ENCODE measurements at regions not wholly inside any gene's neighbourhood (a gene's known extent, or its start where the extent isn't known, plus 50 kb on each side); places are given as distances from the start of the nearest gene placed in this dataset.
"Not testable (repeated sequence)": the region's sequence is repeated elsewhere in the genome, so short reads cannot be mapped to it uniquely, and the experiment has no call there.

- H3K4me1 ChIP-seq (replicated peaks) = no peaks in the 10 kb centered on the region
- H3K4me3 ChIP-seq = no peak overlapping the region
- no peak overlapping the region for H3K27ac ChIP-seq
- H3K9me3 ChIP-seq (replicated peaks) = no peaks in the 10 kb centered on the region
- H3K36me3 ChIP-seq = no peaks in the 10 kb centered on the region
- DNase-seq (ENCODE audit: low read depth in 1 of 2, low spot score in 2 of 2) = no peak
- H3K27me3 ChIP-seq (replicated peaks) = no peaks in the 10 kb centered on the region
Observed at GRCh38 chr20:22729616-22730236, 145.4 kb upstream of the FOXA2 start.

- Histone ChIP-seq H3K4me1 (replicated peaks) (no peaks in the 10 kb centered on the region), H3K27me3 (replicated peaks) (no peaks in the 10 kb centered on the region), H3K36me3 (no peaks in the 10 kb centered on the region), H3K27ac (no peak overlapping the region), H3K4me3 (no peak overlapping the region), H3K9me3 (replicated peaks) (no peaks in the 10 kb centered on the region)
- no peak for DNase-seq (ENCODE audit: low read depth in 1 of 2, low spot score in 2 of 2)
Observed at GRCh38 chr20:22732751-22733150, 148.4 kb upstream of the FOXA2 start.

GRCh38 chr20:22734946-22735647, 150.7 kb upstream of the FOXA2 start:
- H3K27ac ChIP-seq; H3K9me3 ChIP-seq (replicated peaks); H3K4me3 ChIP-seq; H3K36me3 ChIP-seq; H3K27me3 ChIP-seq (replicated peaks); H3K4me1 ChIP-seq (replicated peaks): not testable (repeated sequence)
- DNase-seq (ENCODE audit: low read depth in 1 of 2, low spot score in 2 of 2) = peak; percentile 11 to 60

- no peaks in the 10 kb centered on the region for H3K27me3 ChIP-seq (replicated peaks)
- H3K36me3 ChIP-seq = no peaks in the 10 kb centered on the region
- H3K9me3 ChIP-seq (replicated peaks) = no peaks in the 10 kb centered on the region
- H3K27ac ChIP-seq = no peak overlapping the region
- H3K4me3 ChIP-seq = no peak overlapping the region
- H3K4me1 ChIP-seq (replicated peaks) = no peaks in the 10 kb centered on the region
- DNase-seq (ENCODE audit: low read depth in 1 of 2, low spot score in 2 of 2) = no peak
Observed at GRCh38 chr20:22740829-22741228, 156.5 kb upstream of the FOXA2 start.

GRCh38 chr20:22744341-22745193, 160.2 kb upstream of the FOXA2 start:
- Histone ChIP-seq H3K27me3 (replicated peaks) (no peaks in the 10 kb centered on the region; the same call in 1 of the 2 replicates), H3K27ac (no peak overlapping the region), H3K36me3 (no peaks in the 10 kb centered on the region), H3K4me1 (replicated peaks) (no peaks in the 10 kb centered on the region), H3K4me3 (no peak overlapping the region), H3K9me3 (replicated peaks) (no peaks in the 10 kb centered on the region; the same call in 1 of the 2 replicates)
- DNase-seq (ENCODE audit: low read depth in 1 of 2, low spot score in 2 of 2) = no peak

GRCh38 chr20:22745194-22745500, 160.8 kb upstream of the FOXA2 start:
- no peak for DNase-seq (ENCODE audit: low read depth in 1 of 2, low spot score in 2 of 2)
- no peaks in the 10 kb centered on the region for H3K36me3 ChIP-seq
- H3K27ac ChIP-seq = no peak overlapping the region
- H3K4me3 ChIP-seq = no peak overlapping the region
- no peaks in the 10 kb centered on the region; the same call in 1 of the 2 replicates for H3K9me3 ChIP-seq (replicated peaks)
- H3K27me3 ChIP-seq (replicated peaks) = no peaks in the 10 kb centered on the region; the same call in 1 of the 2 replicates
- no peaks in the 10 kb centered on the region for H3K4me1 ChIP-seq (replicated peaks)

- H3K36me3 ChIP-seq = no peaks in the 10 kb centered on the region
- H3K9me3 ChIP-seq (replicated peaks) = no peaks in the 10 kb centered on the region; the same call in 1 of the 2 replicates
- H3K4me1 ChIP-seq (replicated peaks) = no peaks in the 10 kb centered on the region
- no peak overlapping the region for H3K27ac ChIP-seq
- H3K27me3 ChIP-seq (replicated peaks) = no peaks in the 10 kb centered on the region; the same call in 1 of the 2 replicates
- no peak for DNase-seq (ENCODE audit: low read depth in 1 of 2, low spot score in 2 of 2)
- no peak overlapping the region for H3K4me3 ChIP-seq
Observed at GRCh38 chr20:22746957-22747356, 162.6 kb upstream of the FOXA2 start.

GRCh38 chr20:22752324-22752723, 168.0 kb upstream of the FOXA2 start:
- no peak for DNase-seq (ENCODE audit: low read depth in 1 of 2, low spot score in 2 of 2)
- no peaks in the 10 kb centered on the region for H3K9me3 ChIP-seq (replicated peaks)
- no peaks in the 10 kb centered on the region for H3K27me3 ChIP-seq (replicated peaks)
- no peaks in the 10 kb centered on the region for H3K4me1 ChIP-seq (replicated peaks)
- H3K4me3 ChIP-seq = no peak overlapping the region
- no peak overlapping the region for H3K27ac ChIP-seq
- no peaks in the 10 kb centered on the region for H3K36me3 ChIP-seq

GRCh38 chr20:22757424-22758183, 173.2 kb upstream of the FOXA2 start:
- H3K9me3 ChIP-seq (replicated peaks) = no peaks in the 10 kb centered on the region
- no peak for DNase-seq (ENCODE audit: low read depth in 1 of 2, low spot score in 2 of 2)
- H3K4me3 ChIP-seq = no peak overlapping the region
- H3K36me3 ChIP-seq = no peaks in the 10 kb centered on the region
- no peak overlapping the region for H3K27ac ChIP-seq
- peaks cover 6% of the 10 kb centered on the region for H3K4me1 ChIP-seq (replicated peaks)
- H3K27me3 ChIP-seq (replicated peaks) = no peaks in the 10 kb centered on the region

GRCh38 chr20:22758815-22759214, 174.4 kb upstream of the FOXA2 start:
- Histone ChIP-seq H3K27me3 (replicated peaks) (no peaks in the 10 kb centered on the region), H3K27ac (no peak overlapping the region), H3K9me3 (replicated peaks) (no peaks in the 10 kb centered on the region), H3K4me3 (no peak overlapping the region), H3K36me3 (no peaks in the 10 kb centered on the region), H3K4me1 (replicated peaks) (peaks cover 18% of the 10 kb centered on the region)
- no peak for DNase-seq (ENCODE audit: low read depth in 1 of 2, low spot score in 2 of 2)

- Histone ChIP-seq H3K9me3 (replicated peaks) (no peaks in the 10 kb centered on the region), H3K4me1 (replicated peaks) (peaks cover 27% of the 10 kb centered on the region), H3K36me3 (no peaks in the 10 kb centered on the region), H3K27me3 (replicated peaks) (no peaks in the 10 kb centered on the region), H3K27ac (peak overlapping the region; percentile 74), H3K4me3 (no peak overlapping the region)
- DNase-seq (ENCODE audit: low read depth in 1 of 2, low spot score in 2 of 2) = no peak
Observed at GRCh38 chr20:22762576-22763256, 178.3 kb upstream of the FOXA2 start.

GRCh38 chr20:22763257-22763906, 179.0 kb upstream of the FOXA2 start:
- H3K27me3 ChIP-seq (replicated peaks) = no peaks in the 10 kb centered on the region
- peaks cover 28% of the 10 kb centered on the region for H3K4me1 ChIP-seq (replicated peaks)
- peak in 1 of 2 experiments; percentile 73 for DNase-seq (ENCODE audit: low read depth in 1 of 2, low spot score in 2 of 2)
- peak overlapping the region; percentile 74 for H3K27ac ChIP-seq
- no peaks in the 10 kb centered on the region for H3K9me3 ChIP-seq (replicated peaks)
- no peak overlapping the region for H3K4me3 ChIP-seq
- no peaks in the 10 kb centered on the region for H3K36me3 ChIP-seq
